MCF 10A (cell line): ENCODE measurements at regions not wholly inside any gene's neighbourhood (a gene's known extent, or its start where the extent isn't known, plus 50 kb on each side); places are given as distances from the start of the nearest gene placed in this dataset.

Experiments used
- BruUV-seq: library from RNA; stranded (reverse); fragments of 400-500 nt; replicated peaks from 2 replicates; lab custom pipeline; 2021; lab: Mats Ljungman, UMichigan
- CTCF ChIA-PET: fragments of 300-600 bp; sonication (Branson Sonifier 250); formaldehyde crosslinking; extraction: SDS; loops from one replicate; lab custom pipeline; 2021; ENCODE audit warnings: antibody characterized with exemption, inconsistent platforms; lab: Yijun Ruan, JAX
- POLR2A ChIA-PET: fragments of 300-600, 350-650 bp; sonication (Branson Sonifier 250); formaldehyde crosslinking; extraction: SDS; loops from one replicate; lab custom pipeline; 2020; ENCODE audit warnings: antibody characterized with exemption, inconsistent platforms; lab: Yijun Ruan, JAX
- DNase-seq: peaks from one replicate; pipeline ENCODE4 v3.0.0-alpha.2; 2018; ENCODE audit not compliant: unreplicated experiment
- H3K27ac Mint-ChIP-seq: one replicate; pipeline ENCODE4 v1.8.0; 2022; ENCODE audit warnings: mild to moderate bottlenecking, low read depth, mixed read lengths; ENCODE audit not compliant: unreplicated experiment
- H3K27me3 Mint-ChIP-seq: one replicate; pipeline ENCODE4 v1.8.0; 2022; ENCODE audit warnings: mixed read lengths; ENCODE audit not compliant: insufficient read depth, unreplicated experiment
- H3K36me3 Mint-ChIP-seq: one replicate; pipeline ENCODE4 v1.8.0; 2022; ENCODE audit warnings: mild to moderate bottlenecking, moderate library complexity, mixed read lengths; ENCODE audit not compliant: insufficient read depth, unreplicated experiment
- H3K4me1 Mint-ChIP-seq: one replicate; pipeline ENCODE4 v1.8.0; 2022; ENCODE audit warnings: mixed read lengths; ENCODE audit not compliant: insufficient read depth, unreplicated experiment
- H3K4me3 Mint-ChIP-seq: one replicate; pipeline ENCODE4 v1.8.0; 2022; ENCODE audit warnings: mild to moderate bottlenecking, moderate library complexity, mixed read lengths; ENCODE audit not compliant: unreplicated experiment
- H3K9me3 Mint-ChIP-seq: one replicate; pipeline ENCODE4 v1.8.0; 2022; ENCODE audit warnings: mixed read lengths; ENCODE audit not compliant: unreplicated experiment
- intact Hi-C: fragments of 100-400 bp; cut with micrococcal nuclease; formaldehyde crosslinking; loops from 2 replicates; pipeline ENCODE4 v1.14.1; 2022
- TF ChIP-seq, protein P1 (sequence below): fragments of 200-600 bp; IDR thresholded peaks from one replicate; pipeline ENCODE4 v1.8.0; 2022; ENCODE audit warnings: antibody characterized with exemption, mild to moderate bottlenecking; ENCODE audit not compliant: unreplicated experiment

DNA sequence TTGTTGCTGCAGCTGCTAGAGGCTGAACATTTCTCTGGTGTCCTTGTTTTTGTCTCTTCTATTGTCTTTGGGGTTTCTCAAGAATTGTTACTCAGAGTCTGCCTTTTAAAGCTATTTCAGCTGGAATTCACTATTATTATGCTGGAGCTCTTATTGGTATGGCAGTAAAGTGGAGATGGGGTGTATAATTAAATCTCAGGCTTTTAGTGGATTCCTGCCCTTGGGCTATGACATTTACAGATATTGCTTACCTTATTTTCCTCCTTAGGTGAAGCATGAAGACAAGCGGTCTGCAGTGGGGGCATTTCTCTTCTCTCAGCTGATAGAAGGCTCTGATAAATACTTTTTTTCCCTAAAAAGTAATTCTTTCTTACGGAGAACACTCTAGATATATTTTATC is 1656.6 kb upstream of the IGFBP7 start:
- ChIA-PET POLR2A (no interaction called here), CTCF (interaction anchor here (0.6 kb wide), 1 partner anchor 1349 kb away, joined by 4 read pairs; no protein-coding TSS in a partner anchor)
- no peaks in the 10 kb centered on the region for H3K36me3 Mint-ChIP-seq
- TF ChIP-seq, protein P1, sequence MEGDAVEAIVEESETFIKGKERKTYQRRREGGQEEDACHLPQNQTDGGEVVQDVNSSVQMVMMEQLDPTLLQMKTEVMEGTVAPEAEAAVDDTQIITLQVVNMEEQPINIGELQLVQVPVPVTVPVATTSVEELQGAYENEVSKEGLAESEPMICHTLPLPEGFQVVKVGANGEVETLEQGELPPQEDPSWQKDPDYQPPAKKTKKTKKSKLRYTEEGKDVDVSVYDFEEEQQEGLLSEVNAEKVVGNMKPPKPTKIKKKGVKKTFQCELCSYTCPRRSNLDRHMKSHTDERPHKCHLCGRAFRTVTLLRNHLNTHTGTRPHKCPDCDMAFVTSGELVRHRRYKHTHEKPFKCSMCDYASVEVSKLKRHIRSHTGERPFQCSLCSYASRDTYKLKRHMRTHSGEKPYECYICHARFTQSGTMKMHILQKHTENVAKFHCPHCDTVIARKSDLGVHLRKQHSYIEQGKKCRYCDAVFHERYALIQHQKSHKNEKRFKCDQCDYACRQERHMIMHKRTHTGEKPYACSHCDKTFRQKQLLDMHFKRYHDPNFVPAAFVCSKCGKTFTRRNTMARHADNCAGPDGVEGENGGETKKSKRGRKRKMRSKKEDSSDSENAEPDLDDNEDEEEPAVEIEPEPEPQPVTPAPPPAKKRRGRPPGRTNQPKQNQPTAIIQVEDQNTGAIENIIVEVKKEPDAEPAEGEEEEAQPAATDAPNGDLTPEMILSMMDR, result no peak
- BruUV-seq, result no TSS peak
- H3K4me1 Mint-ChIP-seq, result no peaks in the 10 kb centered on the region
- H3K27ac Mint-ChIP-seq, result no peak overlapping the region
- no peak for DNase-seq
- no peaks in the 10 kb centered on the region for H3K27me3 Mint-ChIP-seq
- intact Hi-C loops, result no loop called here
- H3K4me3 Mint-ChIP-seq, result no peak overlapping the region
- peaks cover 8% of the 10 kb centered on the region for H3K9me3 Mint-ChIP-seq

DNA sequence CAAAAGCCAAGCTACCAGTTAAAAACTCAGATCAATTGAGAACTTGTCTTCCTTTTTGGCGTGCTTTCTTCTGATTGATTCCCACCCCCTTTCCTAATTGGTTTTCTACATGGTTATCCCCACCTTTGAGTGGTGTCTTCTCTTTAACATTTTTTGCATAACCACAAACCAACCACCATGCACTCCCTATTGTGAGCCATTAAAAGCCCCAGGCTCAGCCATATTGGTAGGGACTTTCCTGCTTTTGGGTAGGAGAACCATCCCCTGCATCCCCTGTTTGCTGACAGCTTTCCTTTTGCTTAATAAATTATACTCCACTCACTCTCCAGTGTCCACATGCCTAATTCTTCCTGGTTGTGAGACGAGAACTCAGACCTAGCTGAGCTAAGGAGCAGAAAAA is 1651.4 kb upstream of the IGFBP7 start:
- no peaks in the 10 kb centered on the region for H3K27me3 Mint-ChIP-seq
- POLR2A ChIA-PET, result no interaction called here
- BruUV-seq, result no TSS peak

DNA sequence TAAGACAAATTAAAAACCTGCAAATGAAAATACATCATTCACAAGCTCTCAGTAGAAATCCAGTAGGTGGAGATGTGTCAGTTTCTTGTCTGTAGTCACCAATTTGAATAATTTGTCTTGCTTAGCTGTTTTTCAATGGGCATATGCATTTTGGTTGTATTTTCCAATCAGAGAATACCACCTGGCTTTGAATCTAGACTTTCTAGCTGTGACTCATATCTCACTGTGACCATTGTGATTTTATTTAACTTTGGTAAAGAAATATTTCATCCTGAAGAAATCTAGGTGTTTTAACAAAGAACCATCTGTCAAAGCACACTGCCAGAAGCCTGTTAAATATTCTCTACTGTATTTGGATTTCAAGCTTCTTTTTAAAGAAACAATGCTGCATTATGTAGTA is 1650.6 kb upstream of the IGFBP7 start:
- intact Hi-C loops, result no loop called here

More for the DNA sequence above, 1651.4 kb upstream of the IGFBP7 start:
- Mint-ChIP-seq H3K36me3 (no peaks in the 10 kb centered on the region), H3K4me3 (no peak overlapping the region), H3K27ac (no peak overlapping the region), H3K4me1 (peaks cover 7% of the 10 kb centered on the region), H3K9me3 (no peaks in the 10 kb centered on the region)
- intact Hi-C loops, result no loop called here
- TF ChIP-seq, protein P1, result no peak
- CTCF ChIA-PET, result interaction anchor here (0.6 kb wide), 1 partner anchor 1576 kb away, joined by 4 read pairs; no protein-coding TSS in a partner anchor
- no peak for DNase-seq

DNA sequence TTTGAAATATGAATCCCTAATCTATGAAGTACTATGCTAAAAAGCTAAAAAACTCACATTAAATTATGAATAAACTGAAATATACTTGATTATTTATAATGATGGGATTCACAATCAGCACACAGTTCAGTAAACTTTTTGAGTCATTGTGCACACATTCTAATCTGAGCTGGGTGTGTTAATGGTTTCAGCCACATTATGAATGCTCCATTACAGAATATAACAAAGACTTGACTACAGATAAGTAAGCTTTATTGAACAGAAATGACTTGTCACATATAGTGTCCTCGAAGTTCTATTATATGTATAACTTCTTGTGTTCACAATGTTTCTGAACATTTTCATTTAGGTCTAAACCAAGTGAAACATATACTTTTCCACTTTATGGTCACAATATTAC is 1649.9 kb upstream of the IGFBP7 start:
- H3K36me3 Mint-ChIP-seq, result no peaks in the 10 kb centered on the region
- H3K4me3 Mint-ChIP-seq, result no peak overlapping the region
- DNase-seq, result no peak
- no peaks in the 10 kb centered on the region for H3K9me3 Mint-ChIP-seq
- peaks cover 7% of the 10 kb centered on the region for H3K4me1 Mint-ChIP-seq
- POLR2A ChIA-PET, result no interaction called here
- H3K27ac Mint-ChIP-seq, result no peak overlapping the region
- BruUV-seq, result no TSS peak
- no peaks in the 10 kb centered on the region for H3K27me3 Mint-ChIP-seq
- CTCF ChIA-PET, result no interaction called here
- TF ChIP-seq, protein P1, result no peak
- intact Hi-C loops, result no loop called here

More for the DNA sequence above, 1650.6 kb upstream of the IGFBP7 start:
- TF ChIP-seq, protein P1, result no peak
- no peak overlapping the region for H3K27ac Mint-ChIP-seq
- POLR2A ChIA-PET, result no interaction called here
- H3K36me3 Mint-ChIP-seq, result no peaks in the 10 kb centered on the region
- CTCF ChIA-PET, result interaction anchor here (0.6 kb wide), 1 partner anchor 1576 kb away, joined by 4 read pairs; no protein-coding TSS in a partner anchor
- H3K27me3 Mint-ChIP-seq, result no peaks in the 10 kb centered on the region
- H3K4me1 Mint-ChIP-seq, result peaks cover 7% of the 10 kb centered on the region
- DNase-seq, result no peak
- H3K4me3 Mint-ChIP-seq, result no peak overlapping the region
- no peaks in the 10 kb centered on the region for H3K9me3 Mint-ChIP-seq
- BruUV-seq, result no TSS peak
